Neural progenitor cell (in vitro differentiated cells): ENCODE measurements at regions not wholly inside any gene's neighbourhood (a gene's known extent, or its start where the extent isn't known, plus 50 kb on each side); places are given as distances from the start of the nearest gene placed in this dataset.

Experiments used
- DNase-seq: peaks from one replicate; pipeline ENCODE4 v3.0.0-alpha.2; 2016; ENCODE audit warnings: low spot score
- H2AFZ ChIP-seq: fragments of 200-600 bp; sonication (generic); replicated peaks from 2 replicates; pipeline ENCODE4 v1.6.1; 2016; ENCODE audit warnings: antibody characterized with exemption
- H3F3A ChIP-seq: fragments of 200-600 bp; sonication (generic); 2 replicates; pipeline ENCODE4 v1.6.1; 2016; ENCODE audit warnings: antibody characterized with exemption, low read depth
- H3K27ac ChIP-seq: fragments of 200-600 bp; sonication (generic); 2 replicates; pipeline ENCODE4 v1.5.1; 2016; ENCODE audit warnings: mild to moderate bottlenecking
- H3K27me3 ChIP-seq: fragments of 200-600 bp; sonication (generic); 2 replicates; pipeline ENCODE4 v1.6.1; 2016; ENCODE audit warnings: mild to moderate bottlenecking, moderate library complexity
- H3K36me3 ChIP-seq: fragments of 200-600 bp; sonication (generic); 2 replicates; pipeline ENCODE4 v1.5.1; 2016
- H3K4me1 ChIP-seq: fragments of 200-600 bp; sonication (generic); 2 replicates; pipeline ENCODE4 v1.6.1; 2016; ENCODE audit warnings: mixed run types
- H3K4me2 ChIP-seq: fragments of 200-600 bp; sonication (generic); 2 replicates; pipeline ENCODE4 v1.6.1; 2016
- H3K4me3 ChIP-seq: fragments of 200-600 bp; sonication (generic); 2 replicates; pipeline ENCODE4 v1.5.1; 2016
- H3K79me2 ChIP-seq: fragments of 200-600 bp; sonication (generic); 2 replicates; pipeline ENCODE4 v1.6.1; 2016; ENCODE audit warnings: low read depth
- H3K9ac ChIP-seq: fragments of 200-600 bp; sonication (generic); 2 replicates; pipeline ENCODE4 v1.6.1; 2016
- H3K9me3 ChIP-seq: fragments of 200-600 bp; sonication (generic); 2 replicates; pipeline ENCODE4 v1.5.1; 2016; ENCODE audit warnings: low read depth
- H4K20me1 ChIP-seq: fragments of 200-600 bp; sonication (generic); 2 replicates; pipeline ENCODE4 v1.6.1; 2016; ENCODE audit warnings: low read depth
- H3K27ac Mint-ChIP-seq: 3 replicates; pipeline ENCODE4 v1.8.0; 2021; ENCODE audit warnings: mixed read lengths
- H3K27me3 Mint-ChIP-seq: 2 replicates; pipeline ENCODE4 v1.8.0; 2022; ENCODE audit warnings: low read depth, mild to moderate bottlenecking, inconsistent platforms, moderate library complexity, mixed read lengths; ENCODE audit not compliant: insufficient read depth
- H3K36me3 Mint-ChIP-seq: 3 replicates; pipeline ENCODE4 v1.8.0; 2021; ENCODE audit warnings: mixed read lengths
- H3K4me1 Mint-ChIP-seq: 3 replicates; pipeline ENCODE4 v1.8.0; 2021; ENCODE audit warnings: mixed read lengths
- H3K4me3 Mint-ChIP-seq: 3 replicates; pipeline ENCODE4 v1.8.0; 2021; ENCODE audit warnings: mild to moderate bottlenecking, moderate library complexity, mixed read lengths
- H3K9me3 Mint-ChIP-seq: 3 replicates; pipeline ENCODE4 v1.8.0; 2020; ENCODE audit warnings: mixed read lengths
- EZH2 ChIP-seq: fragments of 200-600 bp; sonication (generic); IDR thresholded peaks from 2 replicates; pipeline ENCODE4 v1.6.1; 2017; ENCODE audit warnings: antibody characterized with exemption, mild to moderate bottlenecking, moderate library complexity
- EZH2phosphoT487 ChIP-seq: fragments of 200-600 bp; sonication (generic); IDR thresholded peaks from 2 replicates; pipeline ENCODE4 v1.6.1; 2017; ENCODE audit warnings: antibody characterized with exemption
- TF ChIP-seq, protein P1 (sequence below): fragments of 200-600 bp; sonication (generic); IDR thresholded peaks from 2 replicates; pipeline ENCODE4 v1.5.1; 2017; ENCODE audit warnings: antibody characterized with exemption, mild to moderate bottlenecking

DNA sequence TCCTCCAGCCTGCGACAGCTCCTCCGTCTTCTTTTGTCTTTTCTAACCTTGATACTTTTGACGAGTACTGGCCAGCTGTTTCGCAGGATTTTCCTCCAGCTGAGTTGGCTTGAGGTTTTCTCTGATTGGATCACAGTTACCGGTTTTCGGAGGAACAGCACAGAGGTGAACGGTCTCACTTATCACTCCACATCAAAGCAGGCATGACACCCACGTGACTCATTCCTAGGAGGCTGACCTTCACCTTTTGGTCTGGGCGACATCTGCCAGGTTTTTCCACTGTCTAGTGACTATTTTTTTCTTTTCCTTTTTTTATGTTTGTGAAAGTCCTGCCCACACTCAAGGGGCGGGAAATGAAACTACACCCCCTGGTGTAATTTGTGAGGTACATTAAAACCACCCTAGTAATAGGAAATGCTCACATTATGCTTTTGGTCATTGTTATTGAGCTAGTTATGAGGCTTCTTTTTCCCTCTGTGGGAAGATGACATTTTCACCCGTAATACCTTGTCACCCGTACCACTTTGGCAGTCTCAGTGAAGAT, 319.2 kb downstream of the GADD45G start:
- H3K27ac ChIP-seq: no peak overlapping the region

DNA sequence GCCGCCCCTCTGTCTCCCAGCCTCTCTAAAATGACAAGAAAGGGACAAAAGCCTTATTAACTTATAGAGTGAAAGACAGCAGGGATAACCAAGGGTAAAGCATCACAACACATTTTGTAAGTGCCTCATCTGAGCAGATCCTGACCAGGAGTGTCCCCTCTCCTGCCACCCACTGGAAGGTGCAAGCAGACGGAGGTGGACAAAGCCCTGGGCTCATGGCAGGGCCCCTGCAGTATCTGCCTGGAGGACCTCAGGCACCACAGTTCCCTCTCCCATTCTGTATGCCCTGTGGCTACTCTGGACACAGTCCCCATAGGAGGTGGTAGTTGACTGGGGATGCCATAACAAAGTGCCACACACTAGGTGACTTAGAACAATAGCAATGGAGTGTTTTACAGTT, 319.8 kb downstream of the GADD45G start:
- Histone ChIP-seq H3K4me2 (no peak overlapping the region), H3K79me2 (no peaks in the 10 kb centered on the region), H3K9me3 (no peaks in the 10 kb centered on the region), H3F3A (no peaks in the 10 kb centered on the region), H3K4me1 (no peaks in the 10 kb centered on the region), H3K4me3 (no peak overlapping the region), H3K27me3 (no peaks in the 10 kb centered on the region), H2AFZ (no peak overlapping the region), H3K36me3 (no peaks in the 10 kb centered on the region), H3K9ac (no peak overlapping the region), H3K27ac (no peak overlapping the region), H4K20me1 (no peaks in the 10 kb centered on the region)
- Mint-ChIP-seq H3K9me3 (no peaks in the 10 kb centered on the region), H3K4me3 (no peak overlapping the region), H3K4me1 (peaks cover 10% of the 10 kb centered on the region), H3K36me3 (no peaks in the 10 kb centered on the region), H3K27ac (no peak overlapping the region), H3K27me3 (peaks cover 15% of the 10 kb centered on the region)
- no peak for DNase-seq
- TF ChIP-seq EZH2 (no peak), EZH2phosphoT487 (no peak)
- TF ChIP-seq, protein P1, sequence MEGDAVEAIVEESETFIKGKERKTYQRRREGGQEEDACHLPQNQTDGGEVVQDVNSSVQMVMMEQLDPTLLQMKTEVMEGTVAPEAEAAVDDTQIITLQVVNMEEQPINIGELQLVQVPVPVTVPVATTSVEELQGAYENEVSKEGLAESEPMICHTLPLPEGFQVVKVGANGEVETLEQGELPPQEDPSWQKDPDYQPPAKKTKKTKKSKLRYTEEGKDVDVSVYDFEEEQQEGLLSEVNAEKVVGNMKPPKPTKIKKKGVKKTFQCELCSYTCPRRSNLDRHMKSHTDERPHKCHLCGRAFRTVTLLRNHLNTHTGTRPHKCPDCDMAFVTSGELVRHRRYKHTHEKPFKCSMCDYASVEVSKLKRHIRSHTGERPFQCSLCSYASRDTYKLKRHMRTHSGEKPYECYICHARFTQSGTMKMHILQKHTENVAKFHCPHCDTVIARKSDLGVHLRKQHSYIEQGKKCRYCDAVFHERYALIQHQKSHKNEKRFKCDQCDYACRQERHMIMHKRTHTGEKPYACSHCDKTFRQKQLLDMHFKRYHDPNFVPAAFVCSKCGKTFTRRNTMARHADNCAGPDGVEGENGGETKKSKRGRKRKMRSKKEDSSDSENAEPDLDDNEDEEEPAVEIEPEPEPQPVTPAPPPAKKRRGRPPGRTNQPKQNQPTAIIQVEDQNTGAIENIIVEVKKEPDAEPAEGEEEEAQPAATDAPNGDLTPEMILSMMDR: no peak

More for the DNA sequence above, 319.2 kb downstream of the GADD45G start:
- no peaks in the 10 kb centered on the region for H3K4me1 ChIP-seq
- H3K36me3 ChIP-seq: no peaks in the 10 kb centered on the region
- no peak for DNase-seq
- Mint-ChIP-seq H3K27ac (peak overlapping the region; percentile 51), H3K4me1 (peaks cover 13% of the 10 kb centered on the region), H3K27me3 (peaks cover 15% of the 10 kb centered on the region), H3K4me3 (no peak overlapping the region), H3K9me3 (no peaks in the 10 kb centered on the region), H3K36me3 (no peaks in the 10 kb centered on the region)
- H4K20me1 ChIP-seq: no peaks in the 10 kb centered on the region
- H3K9ac ChIP-seq: no peak overlapping the region
- no peaks in the 10 kb centered on the region for H3K79me2 ChIP-seq
- TF ChIP-seq, protein P1: peak; percentile 5
- TF ChIP-seq EZH2phosphoT487: no peak
- no peak overlapping the region for H3K4me2 ChIP-seq
- H2AFZ ChIP-seq: no peak overlapping the region
- H3K9me3 ChIP-seq: no peaks in the 10 kb centered on the region
- H3K4me3 ChIP-seq: no peak overlapping the region
- no peaks in the 10 kb centered on the region for H3F3A ChIP-seq
- H3K27me3 ChIP-seq: no peaks in the 10 kb centered on the region

DNA sequence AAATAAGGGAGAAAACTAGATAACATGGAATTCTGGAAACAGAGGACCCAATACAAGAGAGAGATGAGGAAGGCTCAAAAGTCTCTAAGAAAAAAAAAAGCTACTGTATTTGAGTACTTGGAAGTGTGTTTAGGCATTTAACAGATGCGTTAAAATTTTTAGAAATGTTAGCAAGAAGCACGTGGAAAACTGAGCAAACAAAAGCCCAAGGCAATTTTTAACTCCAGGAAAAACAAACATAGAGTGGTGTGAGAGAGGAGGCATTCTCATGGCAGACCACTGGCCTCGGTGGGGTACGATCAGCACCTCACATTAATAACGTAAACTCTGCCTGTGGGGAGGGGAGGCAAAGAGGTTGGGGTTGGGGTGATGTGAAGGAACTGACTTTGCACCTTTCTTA, 321.4 kb downstream of the GADD45G start:
- no peaks in the 10 kb centered on the region for H4K20me1 ChIP-seq
- Mint-ChIP-seq H3K27ac (no peak overlapping the region), H3K27me3 (peaks cover 18% of the 10 kb centered on the region), H3K9me3 (no peaks in the 10 kb centered on the region), H3K4me3 (no peak overlapping the region), H3K4me1 (peaks cover 20% of the 10 kb centered on the region), H3K36me3 (no peaks in the 10 kb centered on the region)
- H3K36me3 ChIP-seq: no peaks in the 10 kb centered on the region
- no peak overlapping the region for H2AFZ ChIP-seq
- H3K27me3 ChIP-seq: no peaks in the 10 kb centered on the region
- DNase-seq: no peak
- H3K4me2 ChIP-seq: no peak overlapping the region
- H3K27ac ChIP-seq: no peak overlapping the region
- TF ChIP-seq, protein P1: no peak
- no peak for TF ChIP-seq EZH2phosphoT487
- no peak for TF ChIP-seq EZH2
- H3F3A ChIP-seq: no peaks in the 10 kb centered on the region
- H3K9me3 ChIP-seq: no peaks in the 10 kb centered on the region
- H3K4me3 ChIP-seq: no peak overlapping the region
- no peak overlapping the region for H3K9ac ChIP-seq
- no peaks in the 10 kb centered on the region for H3K4me1 ChIP-seq
- H3K79me2 ChIP-seq: no peaks in the 10 kb centered on the region
